Right lobe of liver (tissue), 4 donors: ENCODE measurements at regions not wholly inside any gene's neighbourhood (a gene's known extent, or its start where the extent isn't known, plus 50 kb on each side); places are given as distances from the start of the nearest gene placed in this dataset.

Experiments
- POLR2A ChIP-seq: fragments of 450-650 bp; IDR thresholded peaks from one replicate; pipeline ENCODE4 v1.6.1; 2017; ENCODE audit warnings: antibody characterized with exemption, mild to moderate bottlenecking
- TF ChIP-seq, protein P1 (sequence below), 4 donors: fragments of 200-600 bp in 3 of 4; fragments of 450-650 bp in 1 of 4; IDR thresholded peaks; one replicate each; pipeline versions ENCODE4 v1.5.1 to v1.8.0; 2016 to 2022; ENCODE audit warnings: antibody characterized with exemption in 4 of 4, mild to moderate bottlenecking in 2 of 4
- donor health status: DM: no; HTN: no; CAD: no.
- donor health status: DM: no; HTN: no; CAD: no.
- donor health status: DM: no; HTN: yes; CAD: no.

DNA sequence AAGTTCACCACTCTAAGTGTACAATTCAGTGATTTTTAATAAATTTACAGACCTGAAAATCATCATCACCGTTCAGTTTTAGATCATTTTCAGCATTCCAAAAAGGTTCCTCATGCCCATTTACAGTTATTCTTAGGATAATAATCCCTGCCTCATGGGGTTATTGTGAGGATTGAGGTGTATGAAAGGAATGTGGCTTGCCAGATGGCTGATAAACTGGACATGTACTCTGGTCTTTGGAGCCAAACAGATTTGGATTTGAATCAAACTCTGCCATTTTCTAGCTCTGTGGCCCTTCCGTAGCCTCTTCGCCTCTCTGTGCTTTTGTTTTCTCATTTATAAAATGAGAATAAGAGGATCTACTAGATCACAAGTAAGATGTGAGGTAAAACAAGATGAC lies 53.9 kb upstream of the GPRC5B start:
- TF ChIP-seq, protein P1, sequence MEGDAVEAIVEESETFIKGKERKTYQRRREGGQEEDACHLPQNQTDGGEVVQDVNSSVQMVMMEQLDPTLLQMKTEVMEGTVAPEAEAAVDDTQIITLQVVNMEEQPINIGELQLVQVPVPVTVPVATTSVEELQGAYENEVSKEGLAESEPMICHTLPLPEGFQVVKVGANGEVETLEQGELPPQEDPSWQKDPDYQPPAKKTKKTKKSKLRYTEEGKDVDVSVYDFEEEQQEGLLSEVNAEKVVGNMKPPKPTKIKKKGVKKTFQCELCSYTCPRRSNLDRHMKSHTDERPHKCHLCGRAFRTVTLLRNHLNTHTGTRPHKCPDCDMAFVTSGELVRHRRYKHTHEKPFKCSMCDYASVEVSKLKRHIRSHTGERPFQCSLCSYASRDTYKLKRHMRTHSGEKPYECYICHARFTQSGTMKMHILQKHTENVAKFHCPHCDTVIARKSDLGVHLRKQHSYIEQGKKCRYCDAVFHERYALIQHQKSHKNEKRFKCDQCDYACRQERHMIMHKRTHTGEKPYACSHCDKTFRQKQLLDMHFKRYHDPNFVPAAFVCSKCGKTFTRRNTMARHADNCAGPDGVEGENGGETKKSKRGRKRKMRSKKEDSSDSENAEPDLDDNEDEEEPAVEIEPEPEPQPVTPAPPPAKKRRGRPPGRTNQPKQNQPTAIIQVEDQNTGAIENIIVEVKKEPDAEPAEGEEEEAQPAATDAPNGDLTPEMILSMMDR (IDR thresholded peaks at IDR 0.05): no peak
- no peak for TF ChIP-seq POLR2A
